HG02938 (cell line): ENCODE measurements at regions not wholly inside any gene's neighbourhood (a gene's known extent, or its start where the extent isn't known, plus 50 kb on each side); places are given as distances from the start of the nearest gene placed in this dataset.

Source experiments
- ATAC-seq: cut with Tn5 transposase; IDR thresholded peaks from one replicate; pipeline ENCODE4 v1.9.1; 2021; ENCODE audit warnings: mild to moderate bottlenecking, moderate library complexity; ENCODE audit not compliant: unreplicated experiment

GRCh38 chr22:49452362-49452946 is 375.2 kb downstream of the BRD1 start:
- ATAC-seq = no peak

- no peak for ATAC-seq
These were observed 376.4 kb downstream of the BRD1 start for GRCh38 chr22:49451070-49451840.

GRCh38 chr22:49450498-49450897 is 377.2 kb downstream of the BRD1 start:
- no peak for ATAC-seq

GRCh38 chr22:49449811-49450446 is 377.7 kb downstream of the BRD1 start:
- no peak for ATAC-seq

- ATAC-seq = no peak
These were observed 378.3 kb downstream of the BRD1 start for GRCh38 chr22:49449377-49449776.

GRCh38 chr22:49448526-49448925 is 379.1 kb downstream of the BRD1 start:
- ATAC-seq = no peak

- ATAC-seq = no peak
These were observed 379.8 kb downstream of the BRD1 start for GRCh38 chr22:49447837-49448236.

- ATAC-seq = no peak
These were observed 380.6 kb downstream of the BRD1 start for GRCh38 chr22:49446759-49447710.

- no peak for ATAC-seq
These were observed 381.4 kb downstream of the BRD1 start for GRCh38 chr22:49446145-49446758.

- ATAC-seq = no peak
These were observed 382.9 kb downstream of the BRD1 start for GRCh38 chr22:49444781-49445180.

- ATAC-seq = no peak
These were observed 386.7 kb downstream of the BRD1 start for GRCh38 chr22:49440931-49441330.

- no peak for ATAC-seq
These were observed 388.3 kb downstream of the BRD1 start for GRCh38 chr22:49439373-49439772.

GRCh38 chr22:49437956-49438355 is 389.7 kb downstream of the BRD1 start:
- ATAC-seq = no peak

GRCh38 chr22:49437356-49437755 is 390.3 kb downstream of the BRD1 start:
- ATAC-seq = no peak

- no peak for ATAC-seq
These were observed 391.6 kb downstream of the BRD1 start for GRCh38 chr22:49436056-49436455.

GRCh38 chr22:49435596-49435995 is 392.1 kb downstream of the BRD1 start:
- no peak for ATAC-seq

- ATAC-seq = no peak
These were observed 393.7 kb downstream of the BRD1 start for GRCh38 chr22:49433717-49434611.

GRCh38 chr22:49432897-49433443 is 394.7 kb downstream of the BRD1 start:
- ATAC-seq = no peak

- ATAC-seq = no peak
These were observed 395.3 kb downstream of the BRD1 start for GRCh38 chr22:49432211-49432896.
